H9 (cell line): ENCODE measurements at regions not wholly inside any gene's neighbourhood (a gene's known extent, or its start where the extent isn't known, plus 50 kb on each side); places are given as distances from the start of the nearest gene placed in this dataset.
A peak's percentile ranks its signal among the peaks of the same experiment; 100 is the strongest.

Source experiments
- DNase-seq: peaks from one replicate; pipeline ENCODE4 v3.0.0-alpha.2; 2017
- H2AFZ ChIP-seq: one replicate; pipeline ENCODE4 v1.6.1; 2013; ENCODE audit warnings: mild to moderate bottlenecking, low read length, control low read depth, moderate library complexity
- H2AK5ac ChIP-seq: 2 replicates; pipeline ENCODE4 v1.6.1; 2013; ENCODE audit warnings: low read length, control low read depth, mixed read lengths; ENCODE audit not compliant: insufficient read length
- H2BK120ac ChIP-seq: one replicate; pipeline ENCODE4 v1.6.1; 2013; ENCODE audit warnings: low read depth, mild to moderate bottlenecking, low read length, control low read depth, inconsistent platforms; ENCODE audit not compliant: poor library complexity, severe bottlenecking
- H2BK12ac ChIP-seq: 2 replicates; pipeline ENCODE4 v1.6.1; 2013; ENCODE audit warnings: low read length, control low read depth, mixed read lengths, low read depth; ENCODE audit not compliant: insufficient read length
- H2BK15ac ChIP-seq: 2 replicates; pipeline ENCODE4 v1.6.1; 2013; ENCODE audit warnings: low read depth, low read length, control low read depth
- H2BK20ac ChIP-seq: one replicate; pipeline ENCODE4 v1.6.1; 2013; ENCODE audit warnings: low read depth, mild to moderate bottlenecking, low read length, control low read depth, inconsistent platforms; ENCODE audit not compliant: poor library complexity, severe bottlenecking
- H2BK5ac ChIP-seq: 2 replicates; pipeline ENCODE4 v1.6.1; 2013; ENCODE audit warnings: low read length, control low read depth, mixed read lengths; ENCODE audit not compliant: insufficient read length
- H3K14ac ChIP-seq: 2 replicates; pipeline ENCODE4 v1.6.1; 2013; ENCODE audit warnings: low read length, control low read depth; ENCODE audit not compliant: insufficient read depth
- H3K18ac ChIP-seq: 2 replicates; pipeline ENCODE4 v1.6.1; 2013; ENCODE audit warnings: low read depth, mild to moderate bottlenecking, mixed read lengths, low read length, control low read depth; ENCODE audit not compliant: insufficient read length
- H3K23ac ChIP-seq: 2 replicates; pipeline ENCODE4 v1.6.1; 2013; ENCODE audit warnings: low read length, control low read depth, mixed read lengths, low read depth; ENCODE audit not compliant: insufficient read length
- H3K23me2 ChIP-seq: 2 replicates; pipeline ENCODE4 v1.6.1; 2013; ENCODE audit warnings: low read depth, mild to moderate bottlenecking, mixed read lengths, low read length, control low read depth; ENCODE audit not compliant: insufficient read length, poor library complexity, severe bottlenecking
- H3K27ac ChIP-seq: 2 replicates; pipeline ENCODE4 v1.5.1; 2013; ENCODE audit warnings: low read length, control low read depth, mixed read lengths, low read depth; ENCODE audit not compliant: insufficient read length
- H3K27me3 ChIP-seq: 2 replicates; pipeline ENCODE4 v1.6.1; 2013; ENCODE audit warnings: low read length, control low read depth, inconsistent platforms; ENCODE audit not compliant: insufficient read depth
- H3K4ac ChIP-seq: 2 replicates; pipeline ENCODE4 v1.6.1; 2013; ENCODE audit warnings: low read depth, mild to moderate bottlenecking, control low read depth, inconsistent platforms, low read length, moderate library complexity
- H3K4me1 ChIP-seq: 2 replicates; pipeline ENCODE4 v1.6.1; 2013; ENCODE audit warnings: low read length, control low read depth, inconsistent platforms; ENCODE audit not compliant: insufficient read depth
- H3K4me2 ChIP-seq: 2 replicates; pipeline ENCODE4 v1.6.1; 2013; ENCODE audit warnings: low read length, control low read depth, mixed read lengths; ENCODE audit not compliant: insufficient read length, insufficient read depth
- H3K56ac ChIP-seq: 2 replicates; pipeline ENCODE4 v1.6.1; 2013; ENCODE audit warnings: low read depth, mild to moderate bottlenecking, mixed read lengths, low read length, control low read depth; ENCODE audit not compliant: insufficient read length
- H3K79me1 ChIP-seq: 2 replicates; pipeline ENCODE4 v1.6.1; 2013; ENCODE audit warnings: low read depth, mild to moderate bottlenecking, moderate library complexity, low read length, control low read depth, inconsistent platforms; ENCODE audit not compliant: insufficient read depth, poor library complexity, severe bottlenecking
- H3K79me2 ChIP-seq: 2 replicates; pipeline ENCODE4 v1.6.1; 2013; ENCODE audit warnings: low read length, control low read depth, inconsistent platforms; ENCODE audit not compliant: insufficient read depth
- H3K9ac ChIP-seq: 2 replicates; pipeline ENCODE4 v1.6.1; 2013; ENCODE audit warnings: low read length, control low read depth, mixed read lengths; ENCODE audit not compliant: insufficient read length; ENCODE audit errors: extremely low read depth
- H3K9me3 ChIP-seq: one replicate; pipeline ENCODE4 v1.6.1; 2013; ENCODE audit warnings: low read depth, low read length, inconsistent platforms; ENCODE audit not compliant: control insufficient read depth
- H3T11ph ChIP-seq: one replicate; pipeline ENCODE4 v1.6.1; 2013; ENCODE audit warnings: mild to moderate bottlenecking, low read length, control low read depth, inconsistent platforms
- H4K20me1 ChIP-seq: one replicate; pipeline ENCODE4 v1.6.1; 2013; ENCODE audit not compliant: control insufficient read depth, insufficient read length, insufficient read depth
- H4K5ac ChIP-seq: 2 replicates; pipeline ENCODE4 v1.6.1; 2013; ENCODE audit warnings: low read depth, mild to moderate bottlenecking, mixed read lengths, low read length, control low read depth; ENCODE audit not compliant: insufficient read length
- H4K8ac ChIP-seq: replicated peaks from 2 replicates; pipeline ENCODE4 v1.6.1; 2013; ENCODE audit warnings: low read length, control low read depth, mixed read lengths, low read depth; ENCODE audit not compliant: insufficient read length
- H4K91ac ChIP-seq: 2 replicates; pipeline ENCODE4 v1.6.1; 2013; ENCODE audit warnings: low read depth, mild to moderate bottlenecking, moderate library complexity, mixed read lengths, low read length, control low read depth; ENCODE audit not compliant: insufficient read length
- H3K27ac Mint-ChIP-seq, 3 experiments: 2 replicates in 2 of 3; 3 replicates in 1 of 3; pipeline ENCODE4 v1.8.0; 2020 to 2021; ENCODE audit warnings: mixed read lengths in 3 of 3, mild to moderate bottlenecking in 1 of 3, moderate library complexity in 1 of 3
- H3K27me3 Mint-ChIP-seq: 2 replicates; pipeline ENCODE4 v1.8.0; 2021; ENCODE audit warnings: low read depth, mild to moderate bottlenecking, moderate library complexity, mixed read lengths
- H3K36me3 Mint-ChIP-seq, 3 experiments: 2 replicates in 2 of 3; 3 replicates in 1 of 3; pipeline ENCODE4 v1.8.0; 2020 to 2021; ENCODE audit warnings: low read depth in 3 of 3, mixed read lengths in 3 of 3; ENCODE audit not compliant: insufficient read depth in 1 of 3
- H3K4me1 Mint-ChIP-seq, 2 experiments: 2 replicates each; pipeline ENCODE4 v1.8.0; 2020; ENCODE audit warnings: mixed read lengths in 2 of 2
- H3K4me3 Mint-ChIP-seq, 2 experiments: 2 replicates in 1 of 2; 3 replicates in 1 of 2; pipeline ENCODE4 v1.8.0; 2020 to 2021; ENCODE audit warnings: mild to moderate bottlenecking in 2 of 2, mixed read lengths in 2 of 2, moderate library complexity in 1 of 2
- H3K9me3 Mint-ChIP-seq, 2 experiments: 2 replicates in 1 of 2; 3 replicates in 1 of 2; pipeline ENCODE4 v1.8.0; 2020; ENCODE audit warnings: mild to moderate bottlenecking in 2 of 2, mixed read lengths in 2 of 2, moderate library complexity in 1 of 2
- WGBS: extraction: QIAGEN DNeasy Blood & Tissue Kit; methylation state at CpG from one replicate; pipeline ENCODE4 v1.1.7; 2013; ENCODE audit warnings: missing lambda C conversion rate, low lambda C conversion rate, mixed read lengths; ENCODE audit not compliant: insufficient read length; ENCODE audit errors: extremely low coverage; 5-methylcytosine and 5-hydroxymethylcytosine counted together
- TF ChIP-seq, protein P1 (sequence below): fragments of 200-600 bp; sonication (generic); conservative IDR thresholded peaks from 3 replicates; pipeline ENCODE4 v1.8.0; 2021; ENCODE audit warnings: antibody characterized with exemption, mild to moderate bottlenecking

DNA sequence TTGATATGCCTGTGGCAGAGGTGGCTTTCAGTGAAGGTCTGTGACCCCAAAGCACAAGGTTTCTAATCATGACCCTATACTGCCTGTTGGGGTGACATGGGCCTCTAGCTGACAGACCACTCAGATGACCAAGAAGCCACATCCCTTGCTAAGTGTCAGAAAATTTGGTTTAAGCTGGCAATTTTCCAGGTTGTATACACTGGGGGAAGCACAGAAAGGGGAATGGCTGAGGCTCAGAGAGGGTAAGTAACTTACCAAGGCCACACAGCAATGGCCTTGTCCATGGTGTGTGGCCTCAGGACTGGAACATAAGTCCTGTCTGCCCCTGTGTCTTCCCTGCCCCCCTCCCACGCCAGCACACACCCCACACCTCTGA, 66.9 kb upstream of the PRDM11 start:
- Histone ChIP-seq H3K4me2 (no peak overlapping the region), H3T11ph (no peak overlapping the region), H3K79me2 (no peaks in the 10 kb centered on the region), H3K27ac (no peak overlapping the region), H3K23me2 (no peaks in the 10 kb centered on the region), H2AFZ (no peak overlapping the region), H2BK15ac (no peak overlapping the region), H3K79me1 (no peaks in the 10 kb centered on the region), H2BK20ac (no peak overlapping the region), H3K23ac (no peak overlapping the region), H4K91ac (no peak overlapping the region), H2BK120ac (no peak overlapping the region), H4K8ac (no peak overlapping the region), H4K20me1 (no peaks in the 10 kb centered on the region), H3K14ac (no peak overlapping the region), H2BK12ac (no peak overlapping the region), H3K4ac (no peak overlapping the region), H4K5ac (no peak overlapping the region), H3K56ac (no peak overlapping the region), H2AK5ac (no peak overlapping the region), H3K27me3 (no peaks in the 10 kb centered on the region), H3K18ac (no peak overlapping the region), H3K9me3 (no peaks in the 10 kb centered on the region), H3K4me1 (peaks cover 10% of the 10 kb centered on the region; the same call in 1 of the 2 replicates), H2BK5ac (no peak overlapping the region), H3K9ac (no peak overlapping the region)
- H3K9me3 Mint-ChIP-seq: no peaks in the 10 kb centered on the region; a peak in 2 of 5 replicates
- H3K27ac Mint-ChIP-seq: peak overlapping the region in 1 of 3 experiments; percentile 34; a peak in 1 of 7 replicates
- DNase-seq: no peak
- TF ChIP-seq, protein P1, sequence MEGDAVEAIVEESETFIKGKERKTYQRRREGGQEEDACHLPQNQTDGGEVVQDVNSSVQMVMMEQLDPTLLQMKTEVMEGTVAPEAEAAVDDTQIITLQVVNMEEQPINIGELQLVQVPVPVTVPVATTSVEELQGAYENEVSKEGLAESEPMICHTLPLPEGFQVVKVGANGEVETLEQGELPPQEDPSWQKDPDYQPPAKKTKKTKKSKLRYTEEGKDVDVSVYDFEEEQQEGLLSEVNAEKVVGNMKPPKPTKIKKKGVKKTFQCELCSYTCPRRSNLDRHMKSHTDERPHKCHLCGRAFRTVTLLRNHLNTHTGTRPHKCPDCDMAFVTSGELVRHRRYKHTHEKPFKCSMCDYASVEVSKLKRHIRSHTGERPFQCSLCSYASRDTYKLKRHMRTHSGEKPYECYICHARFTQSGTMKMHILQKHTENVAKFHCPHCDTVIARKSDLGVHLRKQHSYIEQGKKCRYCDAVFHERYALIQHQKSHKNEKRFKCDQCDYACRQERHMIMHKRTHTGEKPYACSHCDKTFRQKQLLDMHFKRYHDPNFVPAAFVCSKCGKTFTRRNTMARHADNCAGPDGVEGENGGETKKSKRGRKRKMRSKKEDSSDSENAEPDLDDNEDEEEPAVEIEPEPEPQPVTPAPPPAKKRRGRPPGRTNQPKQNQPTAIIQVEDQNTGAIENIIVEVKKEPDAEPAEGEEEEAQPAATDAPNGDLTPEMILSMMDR: no peak
- H3K36me3 Mint-ChIP-seq: peaks cover 0 to 3% (median 0%) of the 10 kb centered on the region in 3 experiments; a peak in 1 of 7 replicates
- WGBS: no CpG with 5 or more reads among the region's 1 CpG
- no peak overlapping the region for H3K4me3 Mint-ChIP-seq
- peaks cover 48 to 65% of the 10 kb centered on the region in 2 experiments for H3K4me1 Mint-ChIP-seq
- H3K27me3 Mint-ChIP-seq: peaks cover 9% of the 10 kb centered on the region
